ENCODE measurements at regions not wholly inside any gene's neighbourhood (a gene's known extent, or its start where the extent isn't known, plus 50 kb on each side); places are given as distances from the start of the nearest gene placed in this dataset.

GRCh38 chr1:41975121-41975520 lies 56.4 kb upstream of the HIVEP3 start:
- TF ChIP-seq, protein P1, sequence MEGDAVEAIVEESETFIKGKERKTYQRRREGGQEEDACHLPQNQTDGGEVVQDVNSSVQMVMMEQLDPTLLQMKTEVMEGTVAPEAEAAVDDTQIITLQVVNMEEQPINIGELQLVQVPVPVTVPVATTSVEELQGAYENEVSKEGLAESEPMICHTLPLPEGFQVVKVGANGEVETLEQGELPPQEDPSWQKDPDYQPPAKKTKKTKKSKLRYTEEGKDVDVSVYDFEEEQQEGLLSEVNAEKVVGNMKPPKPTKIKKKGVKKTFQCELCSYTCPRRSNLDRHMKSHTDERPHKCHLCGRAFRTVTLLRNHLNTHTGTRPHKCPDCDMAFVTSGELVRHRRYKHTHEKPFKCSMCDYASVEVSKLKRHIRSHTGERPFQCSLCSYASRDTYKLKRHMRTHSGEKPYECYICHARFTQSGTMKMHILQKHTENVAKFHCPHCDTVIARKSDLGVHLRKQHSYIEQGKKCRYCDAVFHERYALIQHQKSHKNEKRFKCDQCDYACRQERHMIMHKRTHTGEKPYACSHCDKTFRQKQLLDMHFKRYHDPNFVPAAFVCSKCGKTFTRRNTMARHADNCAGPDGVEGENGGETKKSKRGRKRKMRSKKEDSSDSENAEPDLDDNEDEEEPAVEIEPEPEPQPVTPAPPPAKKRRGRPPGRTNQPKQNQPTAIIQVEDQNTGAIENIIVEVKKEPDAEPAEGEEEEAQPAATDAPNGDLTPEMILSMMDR (IDR thresholded peaks at IDR 0.05) = no peak
- TF ChIP-seq EZH2 (IDR thresholded peaks at IDR 0.05) = no peak

Measured in neural progenitor cell (in vitro differentiated cells).